Right renal pelvis (tissue), 4 donors: ENCODE measurements at regions not wholly inside any gene's neighbourhood (a gene's known extent, or its start where the extent isn't known, plus 50 kb on each side); places are given as distances from the start of the nearest gene placed in this dataset.

Experiments used
- DNase-seq, 4 donors: peaks; one replicate each; pipeline ENCODE4 v3.0.0-alpha.2; 2013; ENCODE audit warnings: low read depth in 4 of 4, low spot score in 3 of 4, missing footprints in 1 of 4

DNA sequence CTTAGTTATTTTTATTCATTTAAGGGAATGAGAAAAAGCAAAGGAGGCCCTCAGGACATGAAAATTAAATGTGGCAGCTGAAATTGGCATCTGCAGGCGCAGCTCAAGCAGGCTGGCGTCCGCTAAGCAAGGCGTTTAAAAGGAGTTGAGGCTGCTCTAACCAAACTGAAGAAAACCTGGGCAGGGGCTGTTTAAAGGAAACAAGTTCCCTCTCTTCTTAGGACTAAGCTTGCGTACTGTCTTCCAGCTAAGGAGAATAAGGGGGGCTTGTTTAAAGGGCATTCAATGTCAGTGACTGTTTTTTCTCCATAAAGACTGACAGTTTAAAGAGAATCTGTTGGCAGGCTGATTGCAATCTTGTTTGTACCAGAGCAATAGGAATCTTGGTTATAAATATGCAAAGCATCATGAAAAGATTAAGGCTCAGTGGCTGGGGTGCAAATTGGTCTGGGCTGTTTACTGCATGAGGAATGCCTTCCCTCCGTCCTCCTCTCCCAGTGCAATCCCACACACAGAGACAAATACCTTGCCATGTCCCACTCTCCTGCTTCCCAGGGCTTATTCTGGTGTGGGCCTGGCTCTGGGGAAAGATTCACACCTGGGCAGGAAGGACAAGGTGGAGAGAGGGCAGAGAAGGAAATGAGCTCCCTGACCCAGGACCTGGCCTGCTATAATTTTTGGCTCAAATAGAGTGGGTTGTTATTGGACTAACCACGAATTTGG lies 85.9 kb upstream of the LIFR start:
- no peak for DNase-seq

DNA sequence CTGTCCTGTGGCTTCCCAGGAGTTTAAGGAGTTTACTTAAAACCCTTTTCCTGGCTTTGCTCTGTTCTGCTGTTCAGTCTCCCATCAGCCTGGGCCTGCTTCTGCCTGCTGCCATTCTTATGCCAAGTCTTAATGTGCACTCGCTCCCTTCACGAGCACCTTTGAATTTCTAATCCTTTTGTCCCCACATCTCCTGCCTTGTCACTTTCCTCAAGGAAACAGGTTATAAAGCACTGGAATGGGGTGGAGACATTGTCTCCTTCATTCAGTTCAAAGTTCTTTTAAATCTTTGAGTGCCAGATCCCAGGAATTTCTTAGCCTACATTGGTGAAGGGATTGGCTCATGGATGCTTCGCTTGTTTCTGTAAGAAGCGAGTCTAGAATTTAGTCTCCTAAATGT lies 87.2 kb upstream of the LIFR start:
- no peak for DNase-seq

DNA sequence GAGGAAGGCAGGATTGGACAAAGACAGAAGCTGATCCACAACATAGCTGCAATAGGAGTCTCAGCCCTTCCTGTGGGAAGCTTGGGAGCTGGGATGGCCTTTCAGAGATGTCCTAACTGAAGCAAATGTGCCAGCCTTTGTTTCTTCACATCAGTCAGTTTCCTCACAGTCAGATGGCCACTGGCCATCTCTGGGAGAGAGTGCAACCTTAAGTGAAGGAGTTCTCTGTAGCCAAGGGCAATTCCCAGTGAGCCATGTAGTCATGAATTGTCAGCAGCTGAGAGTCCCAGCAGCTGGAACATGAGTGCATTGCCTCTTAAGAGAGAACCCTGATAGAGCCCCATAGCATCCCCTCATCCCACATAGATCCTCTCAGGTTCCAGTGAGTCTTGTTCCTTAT lies 89.1 kb upstream of the LIFR start:
- DNase-seq = no peak

- no peak for DNase-seq
These were observed 92.4 kb upstream of the LIFR start for GRCh38 chr5:38648703-38649291.

DNA sequence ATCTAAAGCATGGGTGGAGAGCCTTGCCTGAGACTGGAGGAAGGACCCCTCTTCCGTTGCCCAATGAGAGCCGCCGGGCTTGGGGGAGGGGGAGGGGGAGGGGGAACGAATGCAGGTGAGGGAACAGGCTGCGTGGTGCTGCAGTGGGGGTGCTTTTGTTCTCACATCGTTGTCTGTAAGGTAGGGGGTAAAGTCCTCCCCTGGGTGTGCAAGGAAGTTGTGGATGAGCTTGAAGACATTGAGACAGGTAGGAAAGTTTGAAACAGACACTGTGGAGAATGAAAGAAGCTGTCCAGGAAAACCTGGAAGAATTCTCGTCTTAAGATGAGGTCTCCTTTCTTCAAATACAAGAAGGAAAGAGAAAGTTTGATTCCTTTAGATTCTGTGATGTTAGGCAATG lies 94.1 kb upstream of the LIFR start:
- no peak for DNase-seq

- no peak for DNase-seq
These were observed 94.5 kb upstream of the LIFR start for GRCh38 chr5:38650946-38651345.

- no peak for DNase-seq
These were observed 95.4 kb upstream of the LIFR start for GRCh38 chr5:38651806-38652205.

DNA sequence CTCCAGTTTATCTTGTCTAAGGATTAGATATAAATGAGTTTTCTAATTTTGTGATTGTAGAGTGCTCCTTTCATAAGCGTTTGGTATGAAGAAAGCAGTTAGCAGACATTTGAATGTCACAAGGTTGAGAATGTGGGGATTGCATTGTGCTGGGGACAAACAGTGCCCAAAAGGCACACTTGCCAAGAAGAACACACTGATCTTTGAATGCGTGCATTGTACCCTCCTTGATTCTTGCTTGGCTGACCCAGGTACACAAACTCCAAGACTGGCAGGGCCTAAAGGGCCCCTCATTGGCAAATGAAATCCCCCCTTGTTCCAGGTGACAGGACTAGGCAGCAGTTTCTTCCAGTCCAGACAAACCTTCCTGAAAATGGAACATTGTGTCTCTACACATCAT lies 96.9 kb upstream of the LIFR start:
- no peak for DNase-seq

DNA sequence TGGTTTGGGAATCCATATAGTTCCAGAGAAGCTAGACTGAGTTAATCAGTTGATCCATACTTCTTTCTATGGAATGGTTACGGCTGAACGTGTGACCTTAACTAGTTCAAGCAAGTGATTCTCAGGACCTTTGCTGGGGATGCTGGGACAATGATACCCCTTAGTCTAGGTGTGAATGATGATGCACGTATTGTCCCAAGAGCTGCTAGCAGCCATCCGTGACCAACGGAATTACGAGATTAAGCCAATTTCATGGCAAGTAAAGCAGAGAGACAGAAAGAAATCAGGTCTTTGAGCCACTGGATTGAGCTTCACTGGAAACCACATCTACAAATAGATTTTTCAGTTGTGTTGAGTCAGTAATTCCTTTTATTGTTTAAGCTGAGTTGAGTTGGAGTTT lies 99.2 kb upstream of the LIFR start:
- no peak for DNase-seq

GRCh38 chr5:38656568-38656967 lies 100.1 kb upstream of the LIFR start:
- no peak for DNase-seq

- no peak for DNase-seq
These were observed 100.6 kb upstream of the LIFR start for GRCh38 chr5:38657020-38657419.

- peak in 2 of 4 donors; percentile 58 for DNase-seq
These were observed 103.8 kb upstream of the LIFR start for GRCh38 chr5:38660194-38660668.

DNA sequence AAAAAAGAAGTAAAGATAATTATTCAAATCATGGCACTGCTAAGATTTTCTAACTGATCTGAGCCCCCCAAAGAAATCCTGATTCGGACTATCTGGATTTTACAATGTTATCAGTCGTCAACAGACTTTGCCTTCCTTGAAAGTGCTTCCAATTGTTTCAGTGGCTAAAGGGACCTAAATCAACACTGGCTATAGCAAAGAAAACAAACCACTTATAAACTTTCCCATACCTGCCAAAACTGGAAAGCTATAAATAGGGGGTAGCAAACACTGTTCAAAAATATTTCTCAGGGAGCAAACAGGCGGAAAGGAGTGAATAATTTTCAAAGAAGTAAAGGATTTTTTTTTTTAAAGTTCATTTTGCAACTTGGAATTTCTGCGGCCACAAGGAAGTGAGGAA lies 105.6 kb upstream of the LIFR start:
- DNase-seq = no peak

DNA sequence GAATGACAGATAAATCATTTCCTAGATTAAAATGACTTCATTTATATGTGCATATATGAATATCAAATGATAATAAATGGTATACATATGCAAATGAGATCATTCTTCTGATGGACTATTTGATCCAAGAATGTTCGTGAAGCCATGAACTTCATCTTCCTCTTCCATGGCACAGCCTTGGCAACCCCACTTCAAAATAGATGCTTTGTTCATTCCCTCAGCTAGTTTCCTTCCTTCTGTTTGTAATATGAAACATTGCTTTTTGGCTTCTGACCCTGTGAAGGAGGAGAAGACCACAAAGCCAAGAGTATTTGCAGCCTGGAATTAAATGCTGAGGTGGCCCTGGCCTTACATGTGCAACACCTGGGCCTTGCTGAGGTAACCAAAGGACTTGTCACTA lies 106.8 kb upstream of the LIFR start:
- DNase-seq = no peak

GRCh38 chr5:38666668-38667498 lies 110.4 kb upstream of the LIFR start:
- DNase-seq = no peak

DNA sequence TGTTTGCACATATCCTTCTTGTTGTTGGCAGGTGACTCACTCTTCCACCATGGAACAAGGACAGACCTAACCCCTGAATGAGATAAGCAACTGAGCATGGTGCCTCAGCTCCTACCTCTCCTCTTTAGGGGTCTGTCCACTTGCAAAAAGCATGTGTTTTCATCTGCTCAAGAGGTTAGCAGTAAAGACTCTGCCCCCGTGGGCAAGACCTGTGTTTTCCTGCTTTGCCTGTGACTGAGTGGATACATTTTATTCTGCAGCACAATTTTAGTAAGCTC lies 111.0 kb upstream of the LIFR start:
- no peak for DNase-seq

- no peak for DNase-seq
These were observed 113.0 kb upstream of the LIFR start for GRCh38 chr5:38669361-38669880.

DNA sequence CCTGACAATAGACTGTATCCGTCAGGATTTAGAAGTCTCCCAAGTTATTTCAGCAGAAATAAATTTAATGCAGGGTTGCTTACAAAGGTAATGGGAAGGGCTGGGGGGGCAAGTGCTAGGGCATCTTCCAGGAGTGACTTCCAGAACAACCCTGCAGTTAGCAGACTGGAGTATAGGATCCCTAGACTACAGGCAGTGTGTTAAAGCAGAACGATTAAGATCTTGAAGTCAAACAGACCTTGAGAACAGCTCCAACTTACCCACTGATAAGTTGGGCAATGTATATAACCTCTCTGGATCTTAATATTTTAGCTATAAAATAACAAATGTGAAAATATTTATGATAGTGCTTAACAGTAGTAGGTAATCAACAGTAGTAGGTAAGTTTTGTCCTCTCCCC lies 113.6 kb upstream of the LIFR start:
- DNase-seq = no peak

- no peak for DNase-seq
These were observed 114.4 kb upstream of the LIFR start for GRCh38 chr5:38670878-38671277.

DNA sequence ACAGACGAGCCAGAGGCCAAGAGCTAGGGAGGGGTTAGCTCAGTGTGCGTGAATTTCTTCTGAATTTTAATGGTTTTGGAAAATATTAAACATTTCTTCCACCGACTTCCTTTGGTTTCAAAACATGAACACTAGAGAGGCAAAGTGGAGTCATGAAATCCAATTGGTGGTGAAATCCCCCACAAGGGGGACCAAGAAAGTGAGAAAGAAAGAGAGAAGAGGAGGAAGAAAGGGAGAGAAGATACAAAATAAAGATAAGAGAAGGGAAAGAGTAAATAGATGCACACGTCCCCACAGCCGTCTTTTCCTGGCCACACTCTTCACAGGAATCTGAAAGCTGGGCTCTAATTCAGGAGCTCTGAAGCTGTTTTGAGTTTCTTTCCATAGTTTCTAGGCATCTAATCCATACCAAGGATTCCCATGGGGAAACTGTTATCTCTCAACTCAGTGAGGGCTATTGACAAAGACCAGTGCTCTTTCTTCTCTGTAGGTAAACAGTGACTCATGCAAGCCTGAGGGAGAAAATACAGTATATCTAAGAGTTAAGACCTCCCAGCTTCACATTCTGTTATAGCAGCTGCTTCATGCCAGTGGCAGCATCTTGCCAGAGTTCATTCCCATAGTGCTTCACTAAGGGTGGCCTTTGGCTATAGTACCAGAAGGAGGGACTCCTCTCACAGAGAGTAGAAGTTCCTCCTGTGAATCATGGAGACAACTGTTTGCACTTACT lies 115.8 kb upstream of the LIFR start:
- no peak for DNase-seq

DNA sequence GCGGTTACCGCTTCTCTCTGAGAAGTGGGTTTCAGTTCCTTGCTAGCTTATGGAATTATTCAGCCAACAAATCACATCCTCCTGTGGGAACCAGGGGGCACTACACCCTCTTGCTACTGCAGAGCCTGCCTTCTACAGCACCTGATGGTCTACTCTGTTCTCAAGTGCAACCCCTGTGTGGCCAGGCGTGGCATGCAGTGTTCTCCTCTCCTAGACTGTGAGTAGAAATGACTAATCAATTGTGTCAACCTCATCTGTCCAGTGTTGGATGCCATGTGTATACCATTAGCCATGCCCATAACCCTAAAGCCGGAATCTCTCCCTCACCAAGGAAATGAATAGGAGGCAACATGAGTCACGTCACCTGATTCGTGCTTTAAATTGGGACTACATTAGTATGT lies 117.2 kb upstream of the LIFR start:
- no peak for DNase-seq
